ENCODE measurements at regions not wholly inside any gene's neighbourhood (a gene's known extent, or its start where the extent isn't known, plus 50 kb on each side); places are given as distances from the start of the nearest gene placed in this dataset.

- ATAC-seq = no peak
Measured at GRCh38 chr2:217687771-217688170, 315.0 kb downstream of the TNS1 start.

GRCh38 chr2:217685255-217685605, 317.6 kb downstream of the TNS1 start:
- no peak for ATAC-seq

- no peak for ATAC-seq
Measured at GRCh38 chr2:217684431-217685254, 318.2 kb downstream of the TNS1 start.

GRCh38 chr2:217683106-217683870, 319.5 kb downstream of the TNS1 start:
- ATAC-seq = no peak

- ATAC-seq = no peak
Measured at GRCh38 chr2:217681791-217682190, 321.0 kb downstream of the TNS1 start.

- ATAC-seq = no peak
Measured at GRCh38 chr2:217680381-217680780, 322.4 kb downstream of the TNS1 start.

- ATAC-seq = no peak
Measured at GRCh38 chr2:217673627-217674026, 329.2 kb downstream of the TNS1 start.

- ATAC-seq = no peak
Measured at GRCh38 chr2:217672472-217672871, 330.3 kb downstream of the TNS1 start.

- ATAC-seq = no peak
Measured at GRCh38 chr2:217671871-217672270, 330.9 kb downstream of the TNS1 start.

GRCh38 chr2:217671075-217671474, 331.7 kb downstream of the TNS1 start:
- no peak for ATAC-seq

- ATAC-seq = no peak
Measured at GRCh38 chr2:217669831-217670230, 333.0 kb downstream of the TNS1 start.

GRCh38 chr2:217667512-217667911, 335.3 kb downstream of the TNS1 start:
- no peak for ATAC-seq

GRCh38 chr2:217667035-217667434, 335.8 kb downstream of the TNS1 start:
- ATAC-seq = no peak

GRCh38 chr2:217666338-217666737, 336.5 kb downstream of the TNS1 start:
- no peak for ATAC-seq

- no peak for ATAC-seq
Measured at GRCh38 chr2:217664761-217665160, 338.0 kb downstream of the TNS1 start.

GRCh38 chr2:217662984-217663602, 339.7 kb downstream of the TNS1 start:
- no peak for ATAC-seq

- no peak for ATAC-seq
Measured at GRCh38 chr2:217661378-217661777, 341.4 kb downstream of the TNS1 start.

GRCh38 chr2:217660423-217660822, 342.4 kb downstream of the TNS1 start:
- no peak for ATAC-seq

- no peak for ATAC-seq
Measured at GRCh38 chr2:217658806-217659205, 344.0 kb downstream of the TNS1 start.

GRCh38 chr2:217657252-217657651, 345.5 kb downstream of the TNS1 start:
- no peak for ATAC-seq

GRCh38 chr2:217656316-217656715, 346.5 kb downstream of the TNS1 start:
- no peak for ATAC-seq

GRCh38 chr2:217655651-217656050, 347.1 kb downstream of the TNS1 start:
- ATAC-seq = no peak

- ATAC-seq = no peak
Measured at GRCh38 chr2:217654168-217654567, 348.6 kb downstream of the TNS1 start.
